ENCODE measurements at regions not wholly inside any gene's neighbourhood (a gene's known extent, or its start where the extent isn't known, plus 50 kb on each side); places are given as distances from the start of the nearest gene placed in this dataset.

- Histone ChIP-seq H3K4me2 (ENCODE audit: low read length) (no peak overlapping the region), H4K20me1 (ENCODE audit: control insufficient read depth, insufficient read depth, low read depth, low read length) (no peaks in the 10 kb centered on the region), H3K9me2 (replicated peaks; ENCODE audit: control insufficient read depth, low read length) (no peaks in the 10 kb centered on the region), H3K4me1 (ENCODE audit: control insufficient read depth, low read length) (no peaks in the 10 kb centered on the region), H3K27ac (ENCODE audit: low read depth, low read length) (no peak overlapping the region), H3F3A (ENCODE audit: control insufficient read depth, insufficient read depth) (no peaks in the 10 kb centered on the region), H3K27me3 (ENCODE audit: control insufficient read depth, low read length) (no peaks in the 10 kb centered on the region), H3K79me2 (ENCODE audit: control insufficient read depth, low read length) (no peaks in the 10 kb centered on the region), H3K36me3 (ENCODE audit: control insufficient read depth, low read length) (no peaks in the 10 kb centered on the region), H3K9me3 (ENCODE audit: control insufficient read depth, insufficient read depth, low read length) (peaks cover 4% of the 10 kb centered on the region; the same call in 1 of the 2 replicates), H3K4me3 (ENCODE audit: low read length) (no peak overlapping the region)
- TF ChIP-seq EZH2phosphoT487 (IDR thresholded peaks at IDR 0.05; ENCODE audit: borderline replicate concordance, low read length), result no peak
- TF ChIP-seq CTCF (IDR thresholded peaks at IDR 0.05; ENCODE audit: low read depth, low read length, poor library complexity, severe bottlenecking), result no peak
Observed at GRCh38 chr7:85730012-85730411, 543.2 kb upstream of the SEMA3D start.

GRCh38 chr7:85725026-85725425, 538.2 kb upstream of the SEMA3D start:
- Histone ChIP-seq H3K4me3 (ENCODE audit: low read length) (no peak overlapping the region), H3K27me3 (ENCODE audit: control insufficient read depth, low read length) (no peaks in the 10 kb centered on the region), H3K4me1 (ENCODE audit: control insufficient read depth, low read length) (no peaks in the 10 kb centered on the region), H3F3A (ENCODE audit: control insufficient read depth, insufficient read depth) (no peaks in the 10 kb centered on the region), H3K9me2 (replicated peaks; ENCODE audit: control insufficient read depth, low read length) (no peaks in the 10 kb centered on the region), H4K20me1 (ENCODE audit: control insufficient read depth, insufficient read depth, low read depth, low read length) (no peaks in the 10 kb centered on the region), H3K27ac (ENCODE audit: low read depth, low read length) (no peak overlapping the region), H3K4me2 (ENCODE audit: low read length) (no peak overlapping the region), H3K9me3 (ENCODE audit: control insufficient read depth, insufficient read depth, low read length) (no peaks in the 10 kb centered on the region), H3K36me3 (ENCODE audit: control insufficient read depth, low read length) (no peaks in the 10 kb centered on the region), H3K79me2 (ENCODE audit: control insufficient read depth, low read length) (no peaks in the 10 kb centered on the region)
- TF ChIP-seq CTCF (IDR thresholded peaks at IDR 0.05; ENCODE audit: low read depth, low read length, poor library complexity, severe bottlenecking), result no peak

- no peak overlapping the region for H3K4me3 ChIP-seq (ENCODE audit: low read length)
- no peaks in the 10 kb centered on the region for H3K36me3 ChIP-seq (ENCODE audit: control insufficient read depth, low read length)
- TF ChIP-seq EZH2phosphoT487 (IDR thresholded peaks at IDR 0.05; ENCODE audit: borderline replicate concordance, low read length), result no peak
- TF ChIP-seq CTCF (IDR thresholded peaks at IDR 0.05; ENCODE audit: low read depth, low read length, poor library complexity, severe bottlenecking), result no peak
- no peaks in the 10 kb centered on the region for H3F3A ChIP-seq (ENCODE audit: control insufficient read depth, insufficient read depth)
- no peaks in the 10 kb centered on the region for H3K9me3 ChIP-seq (ENCODE audit: control insufficient read depth, insufficient read depth, low read length)
- no peaks in the 10 kb centered on the region for H3K9me2 ChIP-seq (replicated peaks; ENCODE audit: control insufficient read depth, low read length)
- no peak overlapping the region for H3K4me2 ChIP-seq (ENCODE audit: low read length)
- no peaks in the 10 kb centered on the region for H4K20me1 ChIP-seq (ENCODE audit: control insufficient read depth, insufficient read depth, low read depth, low read length)
- H3K27ac ChIP-seq (ENCODE audit: low read depth, low read length), result no peak overlapping the region
- H3K79me2 ChIP-seq (ENCODE audit: control insufficient read depth, low read length), result no peaks in the 10 kb centered on the region
- H3K4me1 ChIP-seq (ENCODE audit: control insufficient read depth, low read length), result no peaks in the 10 kb centered on the region
- no peaks in the 10 kb centered on the region for H3K27me3 ChIP-seq (ENCODE audit: control insufficient read depth, low read length)
Observed at GRCh38 chr7:85719981-85720953, 533.4 kb upstream of the SEMA3D start.
